H1 (cell line): ENCODE measurements at regions not wholly inside any gene's neighbourhood (a gene's known extent, or its start where the extent isn't known, plus 50 kb on each side); places are given as distances from the start of the nearest gene placed in this dataset.

Experiments
- CTCF ChIA-PET: fragments of 300-600 bp; sonication (Branson Sonifier 250); formaldehyde crosslinking; loops from one replicate; lab custom pipeline; 2021; ENCODE audit not compliant: partially characterized antibody; lab: Charles Lee
- POLR2A ChIA-PET: fragments of 300-600 bp; sonication (Branson Sonifier 250); formaldehyde crosslinking; loops from one replicate; lab custom pipeline; 2021; ENCODE audit warnings: inconsistent platforms; ENCODE audit not compliant: partially characterized antibody; lab: Charles Lee
- DNase-seq, 2 experiments: peaks; one replicate each; pipeline versions ENCODE4 v3.0.0 to v3.0.0-alpha.2; 2010 to 2022; ENCODE audit warnings: low spot score in 2 of 2, low read depth in 1 of 2, mixed read lengths in 1 of 2
- FAIRE-seq: peaks from 2 replicates; lab custom pipeline; 2011; peaks lifted over from hg19 to GRCh38; lab: Jason Lieb, UNC
- H2AFZ ChIP-seq: 2 replicates; pipeline ENCODE4 v1.8.1; 2012; ENCODE audit warnings: low read length, inconsistent platforms
- H2AK5ac ChIP-seq: 2 replicates; pipeline ENCODE4 v1.6.1; 2013; ENCODE audit warnings: low read depth, low read length
- H2BK120ac ChIP-seq: replicated peaks from 2 replicates; pipeline ENCODE3; 2013; ENCODE audit warnings: low read depth, low read length, inconsistent platforms
- H2BK12ac ChIP-seq: 2 replicates; pipeline ENCODE4 v1.6.1; 2013; ENCODE audit warnings: low read depth, low read length
- H2BK15ac ChIP-seq: 2 replicates; pipeline ENCODE4 v1.6.1; 2013; ENCODE audit warnings: low read length
- H2BK20ac ChIP-seq: 2 replicates; pipeline ENCODE4 v1.6.1; 2013; ENCODE audit warnings: low read length
- H2BK5ac ChIP-seq: 2 replicates; pipeline ENCODE4 v1.6.1; 2013; ENCODE audit warnings: low read depth, low read length
- H3K14ac ChIP-seq: 2 replicates; pipeline ENCODE4 v1.6.1; 2013; ENCODE audit warnings: inconsistent platforms; ENCODE audit not compliant: insufficient read length
- H3K18ac ChIP-seq: 2 replicates; pipeline ENCODE4 v1.6.1; 2013; ENCODE audit warnings: low read length; ENCODE audit errors: extremely low read depth
- H3K23ac ChIP-seq: 2 replicates; pipeline ENCODE4 v1.6.1; 2013; ENCODE audit warnings: inconsistent platforms; ENCODE audit not compliant: insufficient read length
- H3K23me2 ChIP-seq: 2 replicates; pipeline ENCODE4 v1.6.1; 2013; ENCODE audit warnings: low read depth, low read length
- H3K27ac ChIP-seq: 2 replicates; pipeline ENCODE4 v1.6.1; 2011; ENCODE audit warnings: low read depth, low read length, inconsistent platforms
- H3K27me3 ChIP-seq, 4 experiments: replicated peaks in 1 of 4; 1 replicate in 1 of 4; 2 replicates in 3 of 4; pipeline versions ENCODE4 v1.6.1 to v1.8.1; 2011 to 2013; ENCODE audit warnings: low read length in 3 of 4, mild to moderate bottlenecking in 3 of 4, inconsistent platforms in 2 of 4, mixed read lengths in 2 of 4, moderate library complexity in 1 of 4; ENCODE audit not compliant: control insufficient read depth in 3 of 4, insufficient read depth in 3 of 4; ENCODE audit errors: extremely low read depth in 1 of 4
- H3K36me3 ChIP-seq, 4 experiments: 2 replicates each; pipeline versions ENCODE4 v1.6.1 to v1.8.1; 2011 to 2013; ENCODE audit warnings: mild to moderate bottlenecking in 4 of 4, low read length in 3 of 4, moderate library complexity in 2 of 4, control low read depth in 1 of 4, inconsistent platforms in 1 of 4; ENCODE audit not compliant: insufficient read depth in 4 of 4, control insufficient read depth in 2 of 4
- H3K4ac ChIP-seq: replicated peaks from 2 replicates; pipeline ENCODE3; 2013; ENCODE audit warnings: low read length, low read depth, mixed read lengths, inconsistent platforms; ENCODE audit not compliant: insufficient read length
- H3K4me1 ChIP-seq, 4 experiments: replicated peaks in 1 of 4; 1 replicate in 1 of 4; 2 replicates in 3 of 4; pipeline versions ENCODE4 v1.6.1 to v1.8.1; 2011 to 2013; ENCODE audit warnings: low read length in 3 of 4, inconsistent platforms in 2 of 4, mixed read lengths in 1 of 4; ENCODE audit not compliant: insufficient read depth in 4 of 4, control insufficient read depth in 3 of 4
- H3K4me2 ChIP-seq, 2 experiments: 2 replicates each; pipeline versions ENCODE4 v1.6.1 to v1.8.1; 2011 to 2013; ENCODE audit warnings: low read depth in 2 of 2, low read length in 2 of 2, control low read depth in 1 of 2, inconsistent platforms in 1 of 2, mild to moderate bottlenecking in 1 of 2; ENCODE audit not compliant: insufficient read depth in 1 of 2
- H3K4me3 ChIP-seq, 4 experiments: fragments of 200-600, 300-600 bp in 1 of 4; sonication (generic), shearing (Covaris generic), sonication (Bioruptor Twin) in 1 of 4; 2 replicates each; pipeline versions ENCODE4 v1.5.1 to v1.8.1; 2011 to 2016; ENCODE audit warnings: low read length in 4 of 4, low read depth in 3 of 4, control low read depth in 2 of 4, inconsistent platforms in 2 of 4, mild to moderate bottlenecking in 2 of 4, mixed read lengths in 1 of 4, moderate library complexity in 1 of 4; ENCODE audit not compliant: insufficient read depth in 2 of 4; ENCODE audit errors: extremely low read depth in 1 of 4
- H3K56ac ChIP-seq: replicated peaks from 2 replicates; pipeline ENCODE3; 2013; ENCODE audit warnings: low read depth, mild to moderate bottlenecking, mixed read lengths, low read length, inconsistent platforms; ENCODE audit not compliant: insufficient read length
- H3K79me1 ChIP-seq: 2 replicates; pipeline ENCODE4 v1.6.1; 2013; ENCODE audit warnings: low read depth, low read length, control low read depth
- H3K79me2 ChIP-seq, 2 experiments: 2 replicates each; pipeline versions ENCODE4 v1.6.1 to v1.8.1; 2012 to 2013; ENCODE audit warnings: low read length in 2 of 2, mild to moderate bottlenecking in 2 of 2, inconsistent platforms in 1 of 2; ENCODE audit not compliant: insufficient read depth in 2 of 2, control insufficient read depth in 1 of 2
- H3K9ac ChIP-seq, 4 experiments: replicated peaks in 1 of 4; 1 replicate in 1 of 4; 2 replicates in 3 of 4; pipeline versions ENCODE4 v1.6.1 to v1.8.1; 2011 to 2013; ENCODE audit warnings: low read depth in 3 of 4, low read length in 3 of 4, control low read depth in 2 of 4, mild to moderate bottlenecking in 2 of 4, moderate library complexity in 2 of 4, inconsistent platforms in 1 of 4; ENCODE audit errors: extremely low read depth in 1 of 4
- H3K9me3 ChIP-seq, 2 experiments: 2 replicates each; pipeline versions ENCODE4 v1.6.1 to v1.8.1; 2012 to 2013; ENCODE audit warnings: mild to moderate bottlenecking in 2 of 2, moderate library complexity in 2 of 2, control low read depth in 1 of 2, inconsistent platforms in 1 of 2, low read depth in 1 of 2, low read length in 1 of 2, mixed read lengths in 1 of 2; ENCODE audit not compliant: insufficient read depth in 2 of 2
- H4K20me1 ChIP-seq, 2 experiments: replicated peaks in 1 of 2; 2 replicates each; pipeline versions ENCODE3 to v1.8.1; 2011 to 2013; ENCODE audit warnings: inconsistent platforms in 2 of 2, low read length in 2 of 2, mild to moderate bottlenecking in 1 of 2; ENCODE audit not compliant: insufficient read depth in 2 of 2, control insufficient read depth in 1 of 2
- H4K5ac ChIP-seq: 2 replicates; pipeline ENCODE4 v1.6.1; 2013; ENCODE audit warnings: low read length, low read depth, mixed read lengths, inconsistent platforms; ENCODE audit not compliant: insufficient read length
- H4K8ac ChIP-seq: 2 replicates; pipeline ENCODE4 v1.8.0; 2013; ENCODE audit warnings: mild to moderate bottlenecking, moderate library complexity, low read length, inconsistent platforms; ENCODE audit not compliant: insufficient read depth; ENCODE audit errors: extremely low read depth
- H4K91ac ChIP-seq: replicated peaks from 2 replicates; pipeline ENCODE3; 2013; ENCODE audit warnings: low read length, mixed read lengths, inconsistent platforms; ENCODE audit not compliant: insufficient read length
- BACH1 ChIP-seq: IDR thresholded peaks from 2 replicates; pipeline ENCODE4 v1.6.1; 2012; ENCODE audit warnings: low read length, improper control_type of control experiment
- BRCA1 ChIP-seq: IDR thresholded peaks from 2 replicates; pipeline ENCODE4 v1.6.1; 2012; ENCODE audit warnings: low read depth, low read length, improper control_type of control experiment
- CBX5 ChIP-seq: fragments of 300-800, 300-1000 bp; sonication (generic); IDR thresholded peaks from 2 replicates; pipeline ENCODE4 v1.7.1; 2016; ENCODE audit warnings: antibody characterized with exemption, low read length, low read depth
- CBX8 ChIP-seq: fragments of 300-800, 300-1000 bp; sonication (generic); IDR thresholded peaks from 2 replicates; pipeline ENCODE4 v1.7.1; 2016; ENCODE audit warnings: low read depth, low read length, borderline replicate concordance
- E2F6 ChIP-seq: IDR thresholded peaks from 2 replicates; pipeline ENCODE4 v1.6.1; 2012; ENCODE audit warnings: inconsistent platforms
- FOSL1 ChIP-seq: IDR thresholded peaks from 2 replicates; pipeline ENCODE4 v1.6.1; 2011; ENCODE audit warnings: mild to moderate bottlenecking, low read depth, low read length, moderate library complexity; ENCODE audit not compliant: insufficient read depth
- JUND ChIP-seq: IDR thresholded peaks from 2 replicates; pipeline ENCODE4 v1.6.1; 2011; ENCODE audit warnings: mild to moderate bottlenecking, improper control_type of control experiment, low read length
- KDM1A ChIP-seq: fragments of 200-600, 300-600 bp; sonication (generic); IDR thresholded peaks from 2 replicates; pipeline ENCODE4 v1.7.1; 2016; ENCODE audit warnings: mild to moderate bottlenecking, low read length, borderline replicate concordance
- SIRT6 ChIP-seq: IDR thresholded peaks from one replicate; pipeline ENCODE4 v1.7.1; 2012; ENCODE audit warnings: low read length, inconsistent platforms
- SP4 ChIP-seq: IDR thresholded peaks from 2 replicates; pipeline ENCODE4 v1.6.1; 2012; ENCODE audit warnings: low read length, inconsistent platforms
- SUZ12 ChIP-seq: fragments of 200-600 bp; sonication (generic); IDR thresholded peaks from 2 replicates; pipeline ENCODE4 v1.6.1; 2012; ENCODE audit warnings: mild to moderate bottlenecking, inconsistent platforms, low read length, moderate library complexity, mixed read lengths
- TAF7 ChIP-seq: optimal IDR thresholded peaks from 2 replicates; pipeline ENCODE3; 2011; ENCODE audit warnings: low read depth, mild to moderate bottlenecking, inconsistent platforms, low read length, moderate library complexity, borderline replicate concordance
- TCF12 ChIP-seq: IDR thresholded peaks from 2 replicates; pipeline ENCODE4 v1.6.1; 2011; ENCODE audit warnings: low read depth, mild to moderate bottlenecking, low read length
- TEAD4 ChIP-seq: IDR thresholded peaks from 2 replicates; pipeline ENCODE4 v1.6.1; 2012; ENCODE audit warnings: low read depth, low read length, inconsistent platforms, mixed read lengths
- WGBS, 2 experiments: shearing (Covaris generic) in 1 of 2; methylation state at CpG; one replicate each; pipeline versions ENCODE4 v1.1.6 to v1.1.7; 2013 to 2015; ENCODE audit warnings: low lambda C conversion rate in 2 of 2, mixed read lengths in 2 of 2, inconsistent platforms in 1 of 2, low coverage in 1 of 2, missing lambda C conversion rate in 1 of 2; ENCODE audit not compliant: insufficient replicate concordance in 2 of 2, insufficient coverage in 1 of 2, insufficient read length in 1 of 2; ENCODE audit errors: extremely low coverage in 1 of 2, missing lambda C conversion rate in 1 of 2; 5-methylcytosine and 5-hydroxymethylcytosine counted together

DNA sequence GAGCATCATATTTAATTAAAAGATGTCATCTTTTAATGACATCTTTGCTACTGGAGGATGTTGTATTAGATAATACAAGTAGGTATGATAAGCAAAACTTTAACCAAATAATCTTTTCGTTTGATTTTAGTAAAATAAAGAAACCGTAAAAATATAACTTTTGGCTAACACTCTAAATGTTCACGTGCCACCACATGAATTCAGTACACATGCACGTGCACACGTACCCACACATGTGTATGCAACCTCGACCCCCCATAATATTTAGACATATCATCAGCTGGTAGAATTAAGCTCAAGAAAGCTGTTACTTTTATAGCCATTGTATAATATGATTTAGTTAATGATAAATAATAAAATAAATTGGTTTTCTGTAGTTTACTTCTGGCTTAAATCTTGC is 566.6 kb upstream of the FBXO33 start:
- Histone ChIP-seq H2BK20ac (no peak overlapping the region), H3K9me3 (no peaks in the 10 kb centered on the region), H3K9ac (no peak overlapping the region), H3K27ac (no peak overlapping the region), H2BK12ac (no peak overlapping the region), H2BK5ac (no peak overlapping the region), H3K36me3 (no peaks in the 10 kb centered on the region), H2BK120ac (no peak overlapping the region), H4K8ac (no peak overlapping the region), H3K18ac (no peak overlapping the region)
- no peak for FAIRE-seq
- TF ChIP-seq KDM1A = no peak
- TF ChIP-seq SUZ12 = no peak
- no peak for TF ChIP-seq SP4
- no peak for TF ChIP-seq TEAD4
- no peak for TF ChIP-seq FOSL1
- TF ChIP-seq TAF7 = no peak
- TF ChIP-seq E2F6 = no peak
- no peak for TF ChIP-seq CBX5
- no peak for TF ChIP-seq SIRT6
- no peak for TF ChIP-seq TCF12
- no peak for TF ChIP-seq BACH1
- TF ChIP-seq BRCA1 = no peak
- no peak for TF ChIP-seq CBX8
- TF ChIP-seq JUND = no peak
- TF ChIP-seq, all 59 proteins: peak for 0
- no peak overlapping the region for H3K4me2 ChIP-seq
- no peak overlapping the region for H4K91ac ChIP-seq
- no peak overlapping the region for H3K4ac ChIP-seq
- no peaks in the 10 kb centered on the region for H3K4me1 ChIP-seq
- ChIA-PET CTCF (no interaction called here), POLR2A (no interaction called here)
- no peak overlapping the region for H3K4me3 ChIP-seq
- no peak overlapping the region for H2BK15ac ChIP-seq
- H3K23ac ChIP-seq = no peak overlapping the region
- H3K79me2 ChIP-seq = no peaks in the 10 kb centered on the region
- WGBS, 2 experiments = 88% methylated on average over 6 of the region's 6 CpGs; no CpG with 5 or more reads in 1 of the 2 experiments
- H2AK5ac ChIP-seq = no peak overlapping the region
- no peaks in the 10 kb centered on the region; the same call in 1 of the 2 replicates for H3K23me2 ChIP-seq
- H3K79me1 ChIP-seq = no peaks in the 10 kb centered on the region
- no peak overlapping the region for H2AFZ ChIP-seq
- DNase-seq = no peak
- no peaks in the 10 kb centered on the region for H3K27me3 ChIP-seq
- no peak overlapping the region for H3K56ac ChIP-seq
- H4K20me1 ChIP-seq = no peaks in the 10 kb centered on the region
- H4K5ac ChIP-seq = no peak overlapping the region
- no peak overlapping the region for H3K14ac ChIP-seq
